Astrocyte (in vitro differentiated cells and primary cell): ENCODE measurements at regions not wholly inside any gene's neighbourhood (a gene's known extent, or its start where the extent isn't known, plus 50 kb on each side); places are given as distances from the start of the nearest gene placed in this dataset.

Experiments
- DNase-seq: peaks from one replicate; pipeline ENCODE4 v3.0.0-alpha.2; 2010; ENCODE audit warnings: low read depth
- FAIRE-seq: peaks from 2 replicates; lab custom pipeline; 2011; peaks lifted over from hg19 to GRCh38; lab: Jason Lieb, UNC
- H2AFZ ChIP-seq: 2 replicates; pipeline ENCODE4 v1.6.0; 2012; ENCODE audit warnings: low read depth, low read length, inconsistent platforms
- H3K27ac ChIP-seq: 2 replicates; pipeline ENCODE4 v1.5.1; 2011; ENCODE audit warnings: low read depth, low read length, inconsistent platforms
- H3K27me3 ChIP-seq: 2 replicates; pipeline ENCODE4 v1.6.0; 2011; ENCODE audit warnings: low read length, inconsistent platforms; ENCODE audit not compliant: insufficient read depth
- H3K36me3 ChIP-seq: 2 replicates; pipeline ENCODE4 v1.5.1; 2011; ENCODE audit warnings: low read length, inconsistent platforms; ENCODE audit not compliant: insufficient read depth
- H3K4me1 ChIP-seq: 2 replicates; pipeline ENCODE4 v1.5.1; 2011; ENCODE audit warnings: low read length, inconsistent platforms; ENCODE audit not compliant: insufficient read depth
- H3K4me2 ChIP-seq: 2 replicates; pipeline ENCODE4 v1.6.0; 2012; ENCODE audit warnings: low read length, inconsistent platforms
- H3K4me3 ChIP-seq: 2 replicates; pipeline ENCODE4 v1.5.1; 2011; ENCODE audit warnings: low read depth, mild to moderate bottlenecking, low read length, inconsistent platforms; ENCODE audit not compliant: insufficient read depth
- H3K79me2 ChIP-seq: 2 replicates; pipeline ENCODE4 v1.6.0; 2012; ENCODE audit warnings: mild to moderate bottlenecking, low read length, inconsistent platforms; ENCODE audit not compliant: insufficient read depth
- H3K9ac ChIP-seq: 2 replicates; pipeline ENCODE4 v1.6.0; 2012; ENCODE audit warnings: mild to moderate bottlenecking, low read length, inconsistent platforms
- H3K9me3 ChIP-seq: 2 replicates; pipeline ENCODE4 v1.5.1; 2012; ENCODE audit warnings: low read depth, mild to moderate bottlenecking, low read length, inconsistent platforms; ENCODE audit not compliant: insufficient read depth
- H4K20me1 ChIP-seq: 2 replicates; pipeline ENCODE4 v1.6.0; 2012; ENCODE audit warnings: low read length, inconsistent platforms; ENCODE audit not compliant: insufficient read depth
- H3K27ac Mint-ChIP-seq: one replicate; pipeline ENCODE4 v1.8.0; 2021; ENCODE audit warnings: mild to moderate bottlenecking, mixed read lengths; ENCODE audit not compliant: unreplicated experiment
- H3K27me3 Mint-ChIP-seq: one replicate; pipeline ENCODE4 v1.8.0; 2021; ENCODE audit warnings: low read depth, mixed read lengths; ENCODE audit not compliant: unreplicated experiment
- H3K36me3 Mint-ChIP-seq: one replicate; pipeline ENCODE4 v1.8.0; 2021; ENCODE audit warnings: low read depth, mixed read lengths; ENCODE audit not compliant: unreplicated experiment
- H3K4me1 Mint-ChIP-seq: one replicate; pipeline ENCODE4 v1.8.0; 2021; ENCODE audit warnings: low read depth, mixed read lengths; ENCODE audit not compliant: unreplicated experiment
- H3K4me3 Mint-ChIP-seq: one replicate; pipeline ENCODE4 v1.8.0; 2021; ENCODE audit warnings: mild to moderate bottlenecking, moderate library complexity, mixed read lengths; ENCODE audit not compliant: unreplicated experiment
- H3K9me3 Mint-ChIP-seq: one replicate; pipeline ENCODE4 v1.8.0; 2021; ENCODE audit warnings: mild to moderate bottlenecking, mixed read lengths; ENCODE audit not compliant: unreplicated experiment
- EZH2 ChIP-seq: IDR thresholded peaks from 2 replicates; pipeline ENCODE4 v1.6.1; 2012; ENCODE audit warnings: mild to moderate bottlenecking, low read length, inconsistent platforms; ENCODE audit not compliant: insufficient read depth
- TF ChIP-seq, protein P1 (sequence below): IDR thresholded peaks from 2 replicates; pipeline ENCODE4 v1.5.1; 2011; ENCODE audit warnings: low read depth, mild to moderate bottlenecking, inconsistent platforms, low read length, moderate library complexity; ENCODE audit not compliant: insufficient read depth

DNA sequence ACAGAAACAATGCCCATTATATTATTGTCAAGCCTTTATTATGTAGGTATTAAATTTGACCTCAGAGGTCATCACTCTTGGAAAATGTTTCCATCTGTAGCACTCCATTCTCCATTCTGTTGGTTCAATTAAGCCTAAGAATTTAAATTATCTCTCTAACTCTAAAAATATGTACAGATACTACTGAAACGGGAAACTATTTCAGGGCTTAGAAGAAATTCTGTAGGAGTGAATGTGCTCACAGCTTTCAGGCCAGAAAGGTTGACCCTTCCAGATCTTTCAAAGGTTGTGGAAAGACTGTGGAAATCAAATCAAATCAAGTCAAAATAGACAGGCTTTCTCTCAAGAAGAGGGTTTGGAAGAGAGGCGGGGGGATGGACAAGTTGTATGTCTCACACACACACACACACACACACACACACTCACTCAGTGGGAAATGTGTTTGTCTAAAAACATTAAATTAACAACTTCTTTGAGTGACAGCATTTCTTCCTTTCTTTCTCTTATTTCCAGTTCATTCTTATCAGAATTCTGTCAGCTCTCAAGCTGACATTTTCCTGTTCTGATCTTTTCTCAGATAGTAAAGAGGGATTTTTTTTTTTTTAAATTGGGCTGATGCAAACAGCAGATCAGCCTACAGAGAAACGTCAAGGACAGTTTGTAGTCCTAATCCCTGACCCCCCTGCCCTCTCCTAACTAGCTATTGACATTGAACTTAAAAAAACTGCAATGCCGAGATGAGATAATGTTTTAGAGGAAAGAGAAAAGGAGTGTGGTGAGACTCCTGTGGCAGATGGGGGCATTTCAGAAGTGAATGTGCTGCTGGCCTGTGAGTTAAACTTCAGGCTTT is 139.0 kb upstream of the ZFHX3 start:
- Histone ChIP-seq H3K9ac (no peak overlapping the region), H3K79me2 (no peaks in the 10 kb centered on the region), H2AFZ (no peak overlapping the region), H3K36me3 (no peaks in the 10 kb centered on the region), H3K4me3 (no peak overlapping the region), H3K9me3 (no peaks in the 10 kb centered on the region), H3K27ac (no peak overlapping the region), H4K20me1 (no peaks in the 10 kb centered on the region), H3K27me3 (no peaks in the 10 kb centered on the region), H3K4me2 (no peak overlapping the region), H3K4me1 (no peaks in the 10 kb centered on the region)
- peak overlapping the region; percentile 74 for H3K27ac Mint-ChIP-seq
- peaks cover 27% of the 10 kb centered on the region for H3K27me3 Mint-ChIP-seq
- no peak overlapping the region for H3K4me3 Mint-ChIP-seq
- no peaks in the 10 kb centered on the region for H3K9me3 Mint-ChIP-seq
- no peaks in the 10 kb centered on the region for H3K36me3 Mint-ChIP-seq
- DNase-seq (no peak), FAIRE-seq (no peak)
- no peak for TF ChIP-seq EZH2
- TF ChIP-seq, protein P1, sequence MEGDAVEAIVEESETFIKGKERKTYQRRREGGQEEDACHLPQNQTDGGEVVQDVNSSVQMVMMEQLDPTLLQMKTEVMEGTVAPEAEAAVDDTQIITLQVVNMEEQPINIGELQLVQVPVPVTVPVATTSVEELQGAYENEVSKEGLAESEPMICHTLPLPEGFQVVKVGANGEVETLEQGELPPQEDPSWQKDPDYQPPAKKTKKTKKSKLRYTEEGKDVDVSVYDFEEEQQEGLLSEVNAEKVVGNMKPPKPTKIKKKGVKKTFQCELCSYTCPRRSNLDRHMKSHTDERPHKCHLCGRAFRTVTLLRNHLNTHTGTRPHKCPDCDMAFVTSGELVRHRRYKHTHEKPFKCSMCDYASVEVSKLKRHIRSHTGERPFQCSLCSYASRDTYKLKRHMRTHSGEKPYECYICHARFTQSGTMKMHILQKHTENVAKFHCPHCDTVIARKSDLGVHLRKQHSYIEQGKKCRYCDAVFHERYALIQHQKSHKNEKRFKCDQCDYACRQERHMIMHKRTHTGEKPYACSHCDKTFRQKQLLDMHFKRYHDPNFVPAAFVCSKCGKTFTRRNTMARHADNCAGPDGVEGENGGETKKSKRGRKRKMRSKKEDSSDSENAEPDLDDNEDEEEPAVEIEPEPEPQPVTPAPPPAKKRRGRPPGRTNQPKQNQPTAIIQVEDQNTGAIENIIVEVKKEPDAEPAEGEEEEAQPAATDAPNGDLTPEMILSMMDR = no peak
- H3K4me1 Mint-ChIP-seq = peaks cover 6% of the 10 kb centered on the region

DNA sequence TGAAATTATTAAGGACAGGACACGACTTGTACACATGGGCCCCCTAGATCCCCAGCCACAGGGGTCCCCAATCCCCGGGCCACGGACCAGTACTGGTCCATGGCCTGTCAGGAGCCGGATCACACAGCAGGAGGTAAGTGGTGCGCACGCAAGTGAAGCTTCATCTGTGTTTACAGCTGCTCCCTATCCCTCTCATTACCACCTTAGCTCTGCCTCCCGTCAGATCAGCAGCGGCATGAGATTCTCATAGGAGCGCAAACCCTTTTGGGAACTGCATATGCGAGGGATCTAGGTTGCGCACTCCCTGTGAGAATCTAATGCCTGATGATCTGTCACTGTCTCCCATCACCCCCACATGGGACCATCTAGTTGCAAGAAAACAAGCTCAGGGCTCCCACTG is 137.8 kb upstream of the ZFHX3 start:
- H3K27me3 ChIP-seq = no peaks in the 10 kb centered on the region
- no peaks in the 10 kb centered on the region for H3K36me3 ChIP-seq
- H3K9me3 Mint-ChIP-seq = no peaks in the 10 kb centered on the region
- H3K4me1 Mint-ChIP-seq = peaks cover 6% of the 10 kb centered on the region
- H4K20me1 ChIP-seq = no peaks in the 10 kb centered on the region
- H3K4me2 ChIP-seq = no peak overlapping the region
- no peak overlapping the region for H3K27ac Mint-ChIP-seq
- no peaks in the 10 kb centered on the region for H3K79me2 ChIP-seq
- H3K9me3 ChIP-seq = no peaks in the 10 kb centered on the region
- H3K4me1 ChIP-seq = no peaks in the 10 kb centered on the region
- TF ChIP-seq, protein P1 = no peak
- TF ChIP-seq EZH2 = no peak
- H3K36me3 Mint-ChIP-seq = no peaks in the 10 kb centered on the region
- no peak overlapping the region for H3K9ac ChIP-seq
- no peak overlapping the region for H3K27ac ChIP-seq
- FAIRE-seq (no peak), DNase-seq (no peak)
- H3K4me3 ChIP-seq = no peak overlapping the region
- no peak overlapping the region for H2AFZ ChIP-seq
- no peak overlapping the region for H3K4me3 Mint-ChIP-seq
- peaks cover 23% of the 10 kb centered on the region for H3K27me3 Mint-ChIP-seq

DNA sequence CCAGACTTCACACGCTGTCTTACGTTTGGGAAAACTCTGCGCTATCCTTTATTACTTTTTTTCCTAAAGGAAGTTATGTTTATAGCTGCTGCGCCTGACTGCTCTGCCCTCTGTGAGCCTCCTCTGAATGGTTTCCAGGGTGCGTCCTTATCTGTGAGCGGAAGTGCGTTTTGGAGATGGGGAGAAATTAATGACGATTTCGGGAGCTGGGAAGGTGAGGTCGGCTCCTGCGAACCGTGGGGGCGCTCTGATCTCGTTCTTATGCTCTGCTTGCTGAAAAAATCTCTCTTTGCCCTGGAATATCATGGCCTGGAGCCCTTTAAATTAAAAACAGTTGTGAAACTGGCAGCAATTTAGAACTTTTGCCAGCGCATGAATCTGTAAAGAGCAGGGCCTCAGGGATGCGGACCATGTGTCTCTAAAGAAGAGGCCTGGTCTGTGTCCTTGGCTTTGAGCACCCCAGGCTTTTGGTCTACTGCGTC is 135.7 kb upstream of the ZFHX3 start:
- peaks cover 19% of the 10 kb centered on the region for H3K27me3 Mint-ChIP-seq
- no peaks in the 10 kb centered on the region for H3K36me3 Mint-ChIP-seq
- H3K4me3 Mint-ChIP-seq = no peak overlapping the region
- Histone ChIP-seq H3K4me2 (no peak overlapping the region), H3K27ac (no peak overlapping the region), H3K4me1 (no peaks in the 10 kb centered on the region), H2AFZ (no peak overlapping the region), H3K36me3 (no peaks in the 10 kb centered on the region), H3K27me3 (no peaks in the 10 kb centered on the region), H4K20me1 (no peaks in the 10 kb centered on the region), H3K9me3 (no peaks in the 10 kb centered on the region), H3K4me3 (no peak overlapping the region), H3K79me2 (no peaks in the 10 kb centered on the region), H3K9ac (no peak overlapping the region)
- no peak overlapping the region for H3K27ac Mint-ChIP-seq
- no peak for DNase-seq
- no peaks in the 10 kb centered on the region for H3K9me3 Mint-ChIP-seq
- TF ChIP-seq, protein P1 = no peak
- TF ChIP-seq EZH2 = no peak
- peaks cover 6% of the 10 kb centered on the region for H3K4me1 Mint-ChIP-seq
- FAIRE-seq = no peak
